ENCODE measurements at regions not wholly inside any gene's neighbourhood (a gene's known extent, or its start where the extent isn't known, plus 50 kb on each side); places are given as distances from the start of the nearest gene placed in this dataset.

DNA sequence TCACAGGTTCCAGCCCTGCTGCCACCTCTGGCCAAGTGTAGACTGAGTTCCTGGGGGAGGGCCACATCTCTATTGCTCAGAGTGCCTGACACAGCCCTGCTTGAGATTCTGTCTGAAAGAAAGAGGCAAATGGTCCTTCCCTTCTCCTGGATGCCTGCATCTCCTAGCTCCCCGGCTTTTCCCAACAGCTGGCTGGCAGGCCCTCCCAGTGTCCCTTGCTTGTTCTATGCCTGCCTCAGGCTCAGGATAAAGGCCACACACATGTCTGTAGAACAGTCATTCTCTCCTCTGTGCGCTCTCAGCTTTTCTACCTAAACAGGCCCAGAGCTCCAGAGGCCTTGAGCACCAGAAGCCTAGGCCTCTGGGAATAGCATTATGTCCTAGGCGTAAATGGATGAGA is 343.4 kb upstream of the USP24 start:
- CTCF ChIA-PET = no interaction called here
- peaks cover 3% of the 10 kb centered on the region for H3K27me3 Mint-ChIP-seq (ENCODE audit: unreplicated experiment)
- H3K4me3 Mint-ChIP-seq (ENCODE audit: low read depth, unreplicated experiment) = no peak overlapping the region
- no peak for DNase-seq
- no TSS peak for BruUV-seq (replicated peaks)
- no peaks in the 10 kb centered on the region for H3K4me1 Mint-ChIP-seq (ENCODE audit: low read depth, unreplicated experiment)
- H3K36me3 Mint-ChIP-seq (ENCODE audit: insufficient read depth, unreplicated experiment) = no peaks in the 10 kb centered on the region
- H3K9me3 Mint-ChIP-seq (ENCODE audit: low read depth, unreplicated experiment) = peaks cover 3% of the 10 kb centered on the region
- H3K27ac Mint-ChIP-seq (ENCODE audit: unreplicated experiment) = no peak overlapping the region
- intact Hi-C loops (cut with micrococcal nuclease; ENCODE audit: unreplicated experiment) = no loop called here
- TF ChIP-seq, protein P1, sequence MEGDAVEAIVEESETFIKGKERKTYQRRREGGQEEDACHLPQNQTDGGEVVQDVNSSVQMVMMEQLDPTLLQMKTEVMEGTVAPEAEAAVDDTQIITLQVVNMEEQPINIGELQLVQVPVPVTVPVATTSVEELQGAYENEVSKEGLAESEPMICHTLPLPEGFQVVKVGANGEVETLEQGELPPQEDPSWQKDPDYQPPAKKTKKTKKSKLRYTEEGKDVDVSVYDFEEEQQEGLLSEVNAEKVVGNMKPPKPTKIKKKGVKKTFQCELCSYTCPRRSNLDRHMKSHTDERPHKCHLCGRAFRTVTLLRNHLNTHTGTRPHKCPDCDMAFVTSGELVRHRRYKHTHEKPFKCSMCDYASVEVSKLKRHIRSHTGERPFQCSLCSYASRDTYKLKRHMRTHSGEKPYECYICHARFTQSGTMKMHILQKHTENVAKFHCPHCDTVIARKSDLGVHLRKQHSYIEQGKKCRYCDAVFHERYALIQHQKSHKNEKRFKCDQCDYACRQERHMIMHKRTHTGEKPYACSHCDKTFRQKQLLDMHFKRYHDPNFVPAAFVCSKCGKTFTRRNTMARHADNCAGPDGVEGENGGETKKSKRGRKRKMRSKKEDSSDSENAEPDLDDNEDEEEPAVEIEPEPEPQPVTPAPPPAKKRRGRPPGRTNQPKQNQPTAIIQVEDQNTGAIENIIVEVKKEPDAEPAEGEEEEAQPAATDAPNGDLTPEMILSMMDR (IDR thresholded peaks at IDR 0.05; ENCODE audit: unreplicated experiment) = no peak

DNA sequence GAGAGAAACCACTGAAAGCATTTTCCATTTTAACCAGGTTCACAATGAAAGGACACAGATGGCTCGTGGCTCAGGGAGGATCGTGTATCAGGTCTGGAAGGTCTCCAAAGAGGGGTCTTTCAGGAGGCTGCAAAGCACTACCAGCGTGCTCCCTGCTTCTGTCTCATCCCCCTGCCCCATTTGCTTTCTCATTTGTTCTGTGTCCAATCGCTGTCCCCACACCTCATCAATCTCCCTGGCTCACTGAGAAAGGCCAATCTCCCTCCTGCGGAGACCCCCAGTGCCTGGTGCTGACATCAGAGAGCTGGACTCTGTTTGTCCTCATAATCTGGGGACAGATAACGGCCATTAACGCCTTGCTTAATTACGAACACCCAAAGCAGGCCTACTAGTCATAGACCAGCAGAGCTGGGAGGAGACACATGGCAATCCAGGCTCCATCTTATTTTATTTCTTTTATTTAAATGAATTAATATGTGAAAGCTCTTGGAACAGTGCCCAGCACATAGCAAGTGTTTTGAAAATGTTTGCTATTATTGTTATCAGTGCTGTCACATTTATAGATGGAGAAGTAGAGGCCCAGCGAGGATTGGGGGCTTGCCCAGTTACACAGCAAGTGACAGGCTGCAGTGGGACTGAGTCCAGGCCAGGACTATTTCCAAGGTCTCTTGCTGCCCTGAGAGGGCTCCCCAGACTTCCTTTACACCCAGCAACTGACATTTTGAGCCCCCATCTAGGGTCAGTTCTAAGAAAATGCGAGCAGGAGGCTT is 341.0 kb upstream of the USP24 start:
- Mint-ChIP-seq H3K9me3 (ENCODE audit: low read depth, unreplicated experiment) (no peaks in the 10 kb centered on the region), H3K4me3 (ENCODE audit: low read depth, unreplicated experiment) (no peak overlapping the region), H3K27ac (ENCODE audit: unreplicated experiment) (no peak overlapping the region), H3K27me3 (ENCODE audit: unreplicated experiment) (no peaks in the 10 kb centered on the region), H3K4me1 (ENCODE audit: low read depth, unreplicated experiment) (no peaks in the 10 kb centered on the region), H3K36me3 (ENCODE audit: insufficient read depth, unreplicated experiment) (no peaks in the 10 kb centered on the region)
- TF ChIP-seq, protein P1 (IDR thresholded peaks at IDR 0.05; ENCODE audit: unreplicated experiment) = no peak
- no TSS peak for BruUV-seq (replicated peaks)
- intact Hi-C loops (cut with micrococcal nuclease; ENCODE audit: unreplicated experiment) = no loop called here
- DNase-seq = no peak
- CTCF ChIA-PET = no interaction called here

DNA sequence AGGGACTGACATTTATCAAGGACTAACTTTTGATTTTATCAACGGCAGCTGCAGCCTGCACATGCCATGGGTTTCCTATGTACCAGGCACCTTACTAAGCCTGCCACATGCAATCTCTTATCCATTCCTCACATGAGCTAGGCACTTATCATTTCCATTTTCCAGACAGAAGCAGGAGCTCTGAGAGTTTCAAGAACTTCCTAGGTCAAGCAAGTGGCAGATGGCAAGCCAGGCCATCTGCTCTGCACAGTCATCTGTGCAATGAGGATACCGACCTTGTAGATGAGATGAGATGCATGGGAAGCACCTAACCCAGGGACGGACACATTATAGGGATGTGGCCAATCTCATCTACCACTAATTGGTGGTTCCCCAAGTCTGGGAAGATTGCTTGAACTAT is 339.4 kb upstream of the USP24 start:
- Mint-ChIP-seq H3K9me3 (ENCODE audit: low read depth, unreplicated experiment) (no peaks in the 10 kb centered on the region), H3K4me3 (ENCODE audit: low read depth, unreplicated experiment) (no peak overlapping the region), H3K36me3 (ENCODE audit: insufficient read depth, unreplicated experiment) (no peaks in the 10 kb centered on the region), H3K27ac (ENCODE audit: unreplicated experiment) (no peak overlapping the region), H3K4me1 (ENCODE audit: low read depth, unreplicated experiment) (no peaks in the 10 kb centered on the region), H3K27me3 (ENCODE audit: unreplicated experiment) (no peaks in the 10 kb centered on the region)
- intact Hi-C loops (cut with micrococcal nuclease; ENCODE audit: unreplicated experiment) = no loop called here
- DNase-seq = no peak
- CTCF ChIA-PET = no interaction called here
- no TSS peak for BruUV-seq (replicated peaks)
- TF ChIP-seq, protein P1 (IDR thresholded peaks at IDR 0.05; ENCODE audit: unreplicated experiment) = no peak

DNA sequence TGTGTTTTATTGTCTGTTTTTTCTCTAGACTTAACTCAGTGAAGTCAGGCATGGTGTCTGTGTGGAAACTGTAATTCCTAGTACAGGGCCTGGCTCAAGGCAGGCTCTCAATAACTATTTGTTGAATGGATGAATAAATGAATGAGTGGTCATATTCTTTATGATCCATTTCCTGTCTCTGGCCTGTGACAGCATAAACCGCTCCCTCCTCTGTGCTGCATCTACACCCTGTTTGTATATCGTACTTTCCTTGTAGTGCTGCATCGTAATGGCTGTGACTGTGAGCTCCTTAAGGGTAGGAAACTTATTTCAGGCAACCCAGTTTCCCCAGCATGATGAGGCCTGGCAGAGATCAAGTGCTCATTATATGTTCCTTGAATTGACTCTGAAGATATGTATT is 337.5 kb upstream of the USP24 start:
- no TSS peak for BruUV-seq (replicated peaks)
- intact Hi-C loops (cut with micrococcal nuclease; ENCODE audit: unreplicated experiment) = no loop called here
- no peak overlapping the region for H3K27ac Mint-ChIP-seq (ENCODE audit: unreplicated experiment)

More for the DNA sequence above, 337.5 kb upstream of the USP24 start:
- no peak for DNase-seq
- Mint-ChIP-seq H3K36me3 (ENCODE audit: insufficient read depth, unreplicated experiment) (no peaks in the 10 kb centered on the region), H3K27me3 (ENCODE audit: unreplicated experiment) (no peaks in the 10 kb centered on the region), H3K9me3 (ENCODE audit: low read depth, unreplicated experiment) (no peaks in the 10 kb centered on the region), H3K4me1 (ENCODE audit: low read depth, unreplicated experiment) (no peaks in the 10 kb centered on the region), H3K4me3 (ENCODE audit: low read depth, unreplicated experiment) (no peak overlapping the region)
- CTCF ChIA-PET = no interaction called here
- TF ChIP-seq, protein P1 (IDR thresholded peaks at IDR 0.05; ENCODE audit: unreplicated experiment) = no peak

Data from Calu3 (cell line).